Endodermal cell (in vitro differentiated cells): ENCODE measurements at regions not wholly inside any gene's neighbourhood (a gene's known extent, or its start where the extent isn't known, plus 50 kb on each side); places are given as distances from the start of the nearest gene placed in this dataset.

ENCODE experiments used
- DNase-seq: peaks from one replicate; pipeline ENCODE4 v3.0.0-alpha.2; 2017
- H3K27ac ChIP-seq: 2 replicates; pipeline ENCODE4 v1.5.1; 2013; ENCODE audit warnings: mild to moderate bottlenecking, low read depth, low read length, moderate library complexity
- H3K27me3 ChIP-seq: 2 replicates; pipeline ENCODE4 v1.6.1; 2013; ENCODE audit warnings: mild to moderate bottlenecking, low read length, moderate library complexity; ENCODE audit not compliant: insufficient read depth, control insufficient read depth, poor library complexity, severe bottlenecking
- H3K36me3 ChIP-seq: 2 replicates; pipeline ENCODE4 v1.7.0; 2013; ENCODE audit warnings: mild to moderate bottlenecking, low read length, moderate library complexity; ENCODE audit not compliant: control insufficient read depth, insufficient read depth
- H3K4me1 ChIP-seq: one replicate; pipeline ENCODE4 v1.7.0; 2013; ENCODE audit warnings: low read length; ENCODE audit not compliant: control insufficient read depth, insufficient read depth
- H3K4me3 ChIP-seq: 2 replicates; pipeline ENCODE4 v1.5.1; 2013; ENCODE audit warnings: mild to moderate bottlenecking, low read length, moderate library complexity
- H3K9ac ChIP-seq: 2 replicates; pipeline ENCODE4 v1.6.1; 2013; ENCODE audit warnings: mild to moderate bottlenecking, low read length, moderate library complexity; ENCODE audit not compliant: poor library complexity, severe bottlenecking; ENCODE audit errors: extremely low read depth
- H3K9me3 ChIP-seq: 2 replicates; pipeline ENCODE4 v1.6.1; 2013; ENCODE audit warnings: mild to moderate bottlenecking, low read length, moderate library complexity; ENCODE audit not compliant: control insufficient read depth
- H3K27ac Mint-ChIP-seq: 2 replicates; pipeline ENCODE4 v1.8.0; 2020; ENCODE audit warnings: mixed read lengths
- H3K27me3 Mint-ChIP-seq: 2 replicates; pipeline ENCODE4 v1.8.0; 2021; ENCODE audit warnings: mild to moderate bottlenecking, mixed read lengths; ENCODE audit not compliant: insufficient read depth
- H3K36me3 Mint-ChIP-seq: 2 replicates; pipeline ENCODE4 v1.8.0; 2020; ENCODE audit warnings: low read depth, mixed read lengths
- H3K4me1 Mint-ChIP-seq: 2 replicates; pipeline ENCODE4 v1.8.0; 2020; ENCODE audit warnings: mixed read lengths
- H3K4me3 Mint-ChIP-seq: 2 replicates; pipeline ENCODE4 v1.8.0; 2020; ENCODE audit warnings: mild to moderate bottlenecking, moderate library complexity, mixed read lengths
- H3K9me3 Mint-ChIP-seq: 2 replicates; pipeline ENCODE4 v1.8.0; 2020; ENCODE audit warnings: mild to moderate bottlenecking, mixed read lengths
- CTCF ChIP-seq: fragments of 200-600 bp; sonication (generic); conservative IDR thresholded peaks from 2 replicates; pipeline ENCODE4 v1.5.0; 2021; ENCODE audit warnings: antibody characterized with exemption, mild to moderate bottlenecking
- WGBS, 2 experiments: methylation state at CpG; one replicate each; pipeline versions ENCODE4 v1.1.5 to v1.1.7; 2013; ENCODE audit warnings: missing lambda C conversion rate in 2 of 2, mixed read lengths in 1 of 2; ENCODE audit not compliant: insufficient coverage in 1 of 2, insufficient read length in 1 of 2; 5-methylcytosine and 5-hydroxymethylcytosine counted together

GRCh38 chr14:46399049-46399448 is 252.5 kb downstream of the RPL10L start:
- H3K36me3 ChIP-seq, result no peaks in the 10 kb centered on the region
- H3K4me3 ChIP-seq, result no peak overlapping the region
- 94 to 100% methylated on average over 4 to 5 of the region's 5 CpGs for WGBS, 2 experiments
- H3K36me3 Mint-ChIP-seq, result peaks cover 3% of the 10 kb centered on the region
- no peak for TF ChIP-seq CTCF
- peaks cover 4% of the 10 kb centered on the region for H3K4me1 Mint-ChIP-seq
- H3K27ac Mint-ChIP-seq, result no peak overlapping the region
- no peak for DNase-seq
- H3K9ac ChIP-seq, result no peak overlapping the region
- H3K9me3 ChIP-seq, result no peaks in the 10 kb centered on the region
- no peak overlapping the region for H3K4me3 Mint-ChIP-seq
- no peaks in the 10 kb centered on the region for H3K4me1 ChIP-seq
- H3K27me3 ChIP-seq, result no peaks in the 10 kb centered on the region
- no peaks in the 10 kb centered on the region for H3K27me3 Mint-ChIP-seq
- H3K27ac ChIP-seq, result no peak overlapping the region
- peaks cover 8% of the 10 kb centered on the region for H3K9me3 Mint-ChIP-seq

- Histone ChIP-seq H3K9ac (no peak overlapping the region), H3K27me3 (no peaks in the 10 kb centered on the region), H3K27ac (no peak overlapping the region), H3K36me3 (no peaks in the 10 kb centered on the region), H3K9me3 (peaks cover 17% of the 10 kb centered on the region), H3K4me3 (no peak overlapping the region), H3K4me1 (no peaks in the 10 kb centered on the region)
- Mint-ChIP-seq H3K4me3 (no peak overlapping the region), H3K4me1 (peaks cover 1% of the 10 kb centered on the region), H3K36me3 (peaks cover 2% of the 10 kb centered on the region), H3K9me3 (peaks cover 8% of the 10 kb centered on the region), H3K27ac (no peak overlapping the region), H3K27me3 (no peaks in the 10 kb centered on the region)
- WGBS, 2 experiments, result 87% methylated on average over 3 to 10 of the region's 10 CpGs
- TF ChIP-seq CTCF, result no peak
- no peak for DNase-seq
Measured at GRCh38 chr14:46384611-46385010, 267.0 kb downstream of the RPL10L start.

- H3K9me3 Mint-ChIP-seq, result peaks cover 6% of the 10 kb centered on the region
- Histone ChIP-seq H3K4me1 (no peaks in the 10 kb centered on the region), H3K27me3 (no peaks in the 10 kb centered on the region), H3K9me3 (peaks cover 2% of the 10 kb centered on the region), H3K27ac (no peak overlapping the region), H3K9ac (no peak overlapping the region), H3K4me3 (no peak overlapping the region), H3K36me3 (no peaks in the 10 kb centered on the region)
- H3K27me3 Mint-ChIP-seq, result no peaks in the 10 kb centered on the region
- 71 to 73% methylated on average over 1 to 2 of the region's 2 CpGs for WGBS, 2 experiments
- no peak for TF ChIP-seq CTCF
- no peak for DNase-seq
- no peak overlapping the region for H3K27ac Mint-ChIP-seq
- H3K4me1 Mint-ChIP-seq, result peaks cover 1% of the 10 kb centered on the region
- peaks cover 1% of the 10 kb centered on the region for H3K36me3 Mint-ChIP-seq
- no peak overlapping the region for H3K4me3 Mint-ChIP-seq
Measured at GRCh38 chr14:46381674-46382073, 269.9 kb downstream of the RPL10L start.
